IPS DF 6.9 (cell line): ENCODE measurements at regions not wholly inside any gene's neighbourhood (a gene's known extent, or its start where the extent isn't known, plus 50 kb on each side); places are given as distances from the start of the nearest gene placed in this dataset.
"Not testable (repeated sequence)": the region's sequence is repeated elsewhere in the genome, so short reads cannot be mapped to it uniquely, and the experiment has no call there.

Experiments
- DNase-seq: peaks from one replicate; pipeline ENCODE4 v3.0.0-alpha.2; 2013; ENCODE audit warnings: low read depth, low spot score
- H3K27ac ChIP-seq: one replicate; pipeline ENCODE4 v1.5.1; 2013; ENCODE audit warnings: low read length, control low read depth
- H3K27me3 ChIP-seq: 2 replicates; pipeline ENCODE4 v1.6.1; 2013; ENCODE audit warnings: mild to moderate bottlenecking, low read length; ENCODE audit not compliant: control insufficient read depth, insufficient read depth
- H3K36me3 ChIP-seq: 2 replicates; pipeline ENCODE4 v1.6.1; 2013; ENCODE audit warnings: low read length; ENCODE audit not compliant: control insufficient read depth, insufficient read depth
- H3K4me1 ChIP-seq: 2 replicates; pipeline ENCODE4 v1.6.1; 2013; ENCODE audit warnings: low read length; ENCODE audit not compliant: control insufficient read depth, insufficient read depth
- H3K4me3 ChIP-seq: 2 replicates; pipeline ENCODE4 v1.5.1; 2013; ENCODE audit warnings: mild to moderate bottlenecking, low read length
- H3K9me3 ChIP-seq: 2 replicates; pipeline ENCODE4 v1.6.1; 2013; ENCODE audit warnings: low read length, inconsistent platforms; ENCODE audit not compliant: control insufficient read depth, insufficient read depth
- WGBS: extraction: QIAGEN DNeasy Blood & Tissue Kit; methylation state at CpG from one replicate; pipeline ENCODE4 v1.1.7; 2013; ENCODE audit warnings: mixed read lengths, missing lambda C conversion rate; ENCODE audit not compliant: insufficient read length, insufficient coverage; 5-methylcytosine and 5-hydroxymethylcytosine counted together

DNA sequence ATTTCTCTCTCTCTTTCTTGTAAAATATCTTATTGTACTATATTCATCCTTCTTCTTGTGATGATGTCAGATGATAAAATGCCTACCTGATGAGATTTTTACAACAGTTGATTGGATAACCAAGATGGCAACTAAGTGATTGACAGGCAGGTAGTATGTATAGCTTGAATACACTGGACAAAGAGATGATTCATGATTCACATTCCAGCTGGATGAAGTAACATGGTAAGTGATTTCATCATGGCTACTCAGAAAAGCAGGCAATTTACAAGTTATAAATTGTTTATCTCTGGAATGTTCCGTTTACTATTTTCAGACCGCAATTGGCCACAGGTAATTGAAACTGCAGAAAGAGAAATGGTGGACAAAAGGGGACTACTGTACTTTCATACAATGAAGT lies 1471.7 kb upstream of the C9orf72 start:
- H3K27me3 ChIP-seq, result no peaks in the 10 kb centered on the region
- no peak for DNase-seq

DNA sequence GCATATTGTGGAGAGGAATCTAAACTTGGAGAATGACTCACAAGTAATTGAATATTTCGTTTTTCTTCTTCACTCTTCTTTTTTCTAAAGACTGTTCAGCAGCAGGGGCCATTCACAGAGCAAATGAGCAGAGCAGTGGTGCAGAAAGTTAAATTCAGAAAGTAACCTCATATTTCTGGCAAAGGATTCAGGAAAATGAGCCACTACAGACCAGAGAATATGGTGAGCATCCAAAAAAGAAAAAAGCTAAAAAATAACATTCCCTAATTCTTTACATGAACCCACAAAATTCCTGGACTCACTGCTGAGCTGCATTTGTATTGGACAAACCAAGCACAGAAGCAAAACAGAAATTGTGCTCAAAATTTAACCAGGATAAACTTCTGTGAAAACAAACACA lies 1486.8 kb upstream of the C9orf72 start:
- Histone ChIP-seq H3K27ac (no peak overlapping the region), H3K9me3 (no peaks in the 10 kb centered on the region), H3K27me3 (no peaks in the 10 kb centered on the region), H3K4me1 (peaks cover 1% of the 10 kb centered on the region; the same call in 1 of the 2 replicates), H3K4me3 (no peak overlapping the region), H3K36me3 (no peaks in the 10 kb centered on the region)
- no peak for DNase-seq
- WGBS, result no CpG with 5 or more reads among the region's 1 CpG

More for the DNA sequence above, 1471.7 kb upstream of the C9orf72 start:
- no CpG with 5 or more reads among the region's 2 CpGs for WGBS
- no peaks in the 10 kb centered on the region for H3K4me1 ChIP-seq
- no peak overlapping the region for H3K4me3 ChIP-seq
- H3K9me3 ChIP-seq, result no peaks in the 10 kb centered on the region
- no peak overlapping the region for H3K27ac ChIP-seq
- H3K36me3 ChIP-seq, result no peaks in the 10 kb centered on the region

DNA sequence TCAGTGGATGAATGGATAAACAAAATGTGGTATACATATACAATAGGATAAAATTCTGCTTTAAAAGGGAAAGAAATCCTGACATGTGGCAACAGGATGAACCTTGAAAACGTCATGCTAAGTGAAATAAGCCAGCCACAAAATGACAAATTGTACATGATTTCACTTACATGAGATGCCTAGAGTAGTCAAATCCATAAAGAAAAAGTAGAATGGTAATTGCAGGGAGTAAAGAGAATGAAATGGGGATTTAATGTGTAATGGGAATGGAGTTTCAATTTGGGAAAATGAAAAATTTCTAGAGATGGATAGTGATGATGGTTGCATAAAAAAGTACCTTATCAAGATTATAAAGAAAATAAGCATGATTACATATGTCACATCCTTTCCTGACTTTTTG lies 1489.2 kb upstream of the C9orf72 start:
- WGBS, result no CpG with 5 or more reads among the region's 1 CpG
- DNase-seq, result no peak
- Histone ChIP-seq H3K4me3 (no peak overlapping the region), H3K9me3 (no peaks in the 10 kb centered on the region), H3K27ac (no peak overlapping the region), H3K36me3 (no peaks in the 10 kb centered on the region), H3K4me1 (peaks cover 1% of the 10 kb centered on the region; the same call in 1 of the 2 replicates), H3K27me3 (no peaks in the 10 kb centered on the region)

- WGBS, result no CpG with 5 or more reads among the region's 1 CpG
- H3K4me1 ChIP-seq, result peaks cover 1% of the 10 kb centered on the region; the same call in 1 of the 2 replicates
- no peaks in the 10 kb centered on the region for H3K9me3 ChIP-seq
- no peaks in the 10 kb centered on the region for H3K27me3 ChIP-seq
- H3K36me3 ChIP-seq, result no peaks in the 10 kb centered on the region
- H3K4me3 ChIP-seq, result no peak overlapping the region
- H3K27ac ChIP-seq, result no peak overlapping the region
- DNase-seq, result no peak
Measured at GRCh38 chr9:29063031-29063430, 1489.8 kb upstream of the C9orf72 start.

DNA sequence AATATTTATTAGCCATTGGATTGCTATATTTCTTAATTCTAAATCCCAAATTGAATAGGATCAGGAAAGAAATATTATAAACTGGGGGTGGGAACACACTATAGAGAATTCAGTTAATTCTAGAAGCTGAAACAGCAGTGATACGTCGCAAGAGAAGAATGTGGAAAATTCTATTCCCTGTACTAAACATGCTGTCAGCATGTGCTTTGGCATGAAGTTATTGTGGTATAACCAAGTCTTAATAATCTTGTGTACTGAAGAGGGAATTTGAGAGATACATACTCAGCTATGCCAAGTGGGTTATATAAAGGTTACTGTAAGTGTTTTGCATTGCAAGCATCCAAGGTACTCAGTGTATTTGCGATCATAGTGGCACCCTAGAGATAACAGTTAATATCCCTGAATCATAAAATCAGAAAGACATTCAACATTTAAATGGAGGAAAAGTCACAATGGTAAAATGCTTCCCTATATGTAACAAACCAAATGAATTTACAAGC lies 1492.9 kb upstream of the C9orf72 start:
- H3K36me3 ChIP-seq, result no peaks in the 10 kb centered on the region
- H3K9me3 ChIP-seq, result no peaks in the 10 kb centered on the region
- H3K27ac ChIP-seq, result no peak overlapping the region
- no peak for DNase-seq
- no CpG with 5 or more reads among the region's 3 CpGs for WGBS
- H3K27me3 ChIP-seq, result no peaks in the 10 kb centered on the region
- H3K4me1 ChIP-seq, result peaks cover 1% of the 10 kb centered on the region; the same call in 1 of the 2 replicates
- H3K4me3 ChIP-seq, result no peak overlapping the region

DNA sequence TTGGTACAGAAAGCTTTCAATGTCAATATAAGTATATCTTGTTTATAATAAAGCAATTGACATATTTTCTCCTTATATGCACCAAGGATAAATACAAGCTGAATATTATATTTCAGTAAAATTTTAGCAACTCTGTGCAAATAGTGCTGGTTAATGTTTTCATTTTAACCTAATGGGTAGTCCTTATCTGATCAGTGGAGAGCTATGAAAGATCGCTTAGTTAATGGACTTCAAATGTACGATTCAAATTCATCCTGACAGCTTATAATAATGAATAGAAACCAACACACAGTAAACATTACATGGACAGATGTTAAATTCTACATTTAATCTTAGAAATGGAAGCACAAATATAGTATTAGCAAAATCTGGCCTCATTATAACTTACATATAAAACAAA lies 1495.2 kb upstream of the C9orf72 start:
- Histone ChIP-seq H3K4me3 (no peak overlapping the region), H3K27ac (no peak overlapping the region), H3K36me3 (no peaks in the 10 kb centered on the region), H3K4me1 (peaks cover under 1% of the 10 kb centered on the region; the same call in 1 of the 2 replicates), H3K9me3 (no peaks in the 10 kb centered on the region), H3K27me3 (no peaks in the 10 kb centered on the region)
- no peak for DNase-seq
- WGBS, result no CpG with 5 or more reads among the region's 2 CpGs

DNA sequence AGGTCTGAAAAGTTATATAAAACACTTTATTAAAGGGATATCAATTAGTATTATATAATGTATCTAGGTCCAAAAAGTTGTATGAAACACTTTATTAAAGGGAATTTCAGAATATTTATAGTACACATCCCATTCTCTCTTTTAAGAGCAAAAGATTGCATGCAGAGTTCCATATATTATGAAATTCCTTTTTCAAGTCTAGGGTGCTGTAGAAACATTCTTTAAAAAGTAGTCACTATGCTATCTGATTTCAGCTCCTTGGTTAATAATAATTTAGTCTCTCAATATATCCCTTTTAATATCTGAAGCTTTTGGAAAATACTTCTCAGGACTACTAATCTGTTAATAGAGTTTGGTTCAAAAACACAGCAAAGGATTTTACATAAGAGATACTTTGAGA lies 1496.1 kb upstream of the C9orf72 start:
- Histone ChIP-seq H3K4me1 (no peaks in the 10 kb centered on the region), H3K27me3 (no peaks in the 10 kb centered on the region), H3K9me3 (no peaks in the 10 kb centered on the region), H3K4me3 (no peak overlapping the region), H3K27ac (no peak overlapping the region), H3K36me3 (no peaks in the 10 kb centered on the region)
- DNase-seq, result no peak

DNA sequence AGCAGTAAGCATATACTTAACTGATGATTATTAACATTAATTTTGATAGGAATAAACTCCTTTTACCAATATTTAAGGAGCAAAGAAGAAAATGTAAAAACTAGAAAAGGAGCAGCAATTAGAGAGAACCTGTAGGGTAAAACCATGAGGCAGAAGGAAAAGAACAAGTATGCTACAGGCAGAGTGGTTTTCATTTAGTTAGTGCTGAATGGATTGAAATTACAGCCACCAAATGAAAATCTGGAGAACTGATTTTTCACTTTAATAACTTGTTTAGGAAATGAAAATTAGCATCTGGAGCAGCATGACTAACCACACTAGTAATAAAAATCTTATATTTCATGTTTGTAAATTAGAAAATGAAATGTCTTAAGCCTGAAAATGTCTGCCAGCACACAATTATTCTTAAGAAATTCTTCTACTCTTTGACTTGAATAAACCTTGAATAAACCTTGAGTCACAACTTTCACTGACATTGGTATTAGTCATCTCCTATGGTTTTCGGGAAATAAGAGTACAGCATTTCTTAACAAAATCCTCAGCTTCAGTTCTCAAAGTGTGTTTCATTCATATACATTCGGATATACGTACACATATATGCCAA lies 1504.9 kb upstream of the C9orf72 start:
- DNase-seq, result no peak

GRCh38 chr9:29100762-29101161 lies 1527.5 kb upstream of the C9orf72 start:
- DNase-seq, result no peak
- H3K4me1 ChIP-seq, result no peaks in the 10 kb centered on the region
- no peaks in the 10 kb centered on the region for H3K36me3 ChIP-seq
- no peaks in the 10 kb centered on the region for H3K27me3 ChIP-seq
- no peak overlapping the region for H3K4me3 ChIP-seq
- no peaks in the 10 kb centered on the region for H3K9me3 ChIP-seq
- no CpG with 5 or more reads among the region's 2 CpGs for WGBS
- H3K27ac ChIP-seq, result no peak overlapping the region

More for the DNA sequence above, 1504.9 kb upstream of the C9orf72 start:
- H3K27ac ChIP-seq, result no peak overlapping the region
- WGBS, result no CpG with 5 or more reads among the region's 3 CpGs
- H3K4me1 ChIP-seq, result no peaks in the 10 kb centered on the region
- H3K9me3 ChIP-seq, result no peaks in the 10 kb centered on the region
- no peak overlapping the region for H3K4me3 ChIP-seq
- H3K36me3 ChIP-seq, result no peaks in the 10 kb centered on the region
- no peaks in the 10 kb centered on the region for H3K27me3 ChIP-seq

DNA sequence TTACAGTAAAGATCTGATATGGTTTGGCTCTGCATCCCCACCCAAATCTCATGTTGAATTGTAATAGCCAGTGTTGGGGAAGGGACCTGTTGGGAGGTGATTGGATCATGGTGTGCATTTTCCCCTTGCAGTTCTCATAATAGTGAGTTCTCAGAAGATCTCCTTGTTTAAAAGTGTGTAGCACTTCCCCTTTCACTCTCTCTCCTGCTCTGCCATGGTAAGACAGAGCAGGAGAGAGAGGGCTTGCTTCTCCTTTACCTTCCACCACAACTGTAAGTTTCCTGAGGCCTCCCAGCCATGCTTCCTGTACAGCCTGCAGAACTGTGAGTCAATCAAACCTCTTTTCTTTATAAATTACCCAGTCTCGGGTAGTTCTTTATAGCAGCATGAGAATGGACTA lies 1530.9 kb upstream of the C9orf72 start:
- DNase-seq, H3K4me3 ChIP-seq, H3K27ac ChIP-seq, H3K9me3 ChIP-seq, H3K4me1 ChIP-seq, H3K27me3 ChIP-seq, H3K36me3 ChIP-seq: not testable (repeated sequence)
- WGBS, result no CpG with 5 or more reads among the region's 1 CpG

DNA sequence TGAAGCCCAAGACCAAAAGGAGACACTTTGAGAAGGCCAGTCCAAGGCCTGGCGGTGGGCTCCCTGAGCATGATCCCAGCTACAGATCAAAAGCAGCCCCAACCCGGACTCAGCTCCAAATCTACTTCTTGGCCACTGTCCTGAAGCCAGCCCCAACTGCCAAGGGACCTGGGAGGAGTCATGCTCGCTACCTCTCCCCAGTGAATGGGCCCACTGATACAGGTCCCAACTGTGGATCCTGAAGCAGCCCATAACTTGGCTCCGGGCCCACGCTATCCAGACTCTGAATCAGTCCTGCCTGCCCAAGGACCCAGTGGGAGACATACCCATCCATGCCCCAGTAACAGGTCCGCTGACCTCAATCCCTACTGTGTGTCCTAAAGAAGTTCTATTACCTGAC lies 1545.3 kb upstream of the C9orf72 start:
- Histone ChIP-seq H3K4me1 (no peaks in the 10 kb centered on the region), H3K36me3 (no peaks in the 10 kb centered on the region), H3K27me3 (no peaks in the 10 kb centered on the region), H3K9me3 (no peaks in the 10 kb centered on the region), H3K4me3 (no peak overlapping the region), H3K27ac (no peak overlapping the region)
- no peak for DNase-seq
- WGBS, result no CpG with 5 or more reads among the region's 6 CpGs
